Transverse colon (tissue), 4 donors: ENCODE measurements at regions not wholly inside any gene's neighbourhood (a gene's known extent, or its start where the extent isn't known, plus 50 kb on each side); places are given as distances from the start of the nearest gene placed in this dataset.

Experiments used
- DNase-seq: peaks from one replicate; pipeline ENCODE4 v3.0.0-alpha.2; 2019
- H3K27ac ChIP-seq, 4 donors: fragments of 200-600 bp; sonication (generic); 2 replicates each; pipeline ENCODE4 v1.5.1; 2016 to 2018; ENCODE audit warnings: inconsistent platforms in 4 of 4
- H3K27me3 ChIP-seq: fragments of 200-600 bp; sonication (generic); 2 replicates; pipeline ENCODE4 v1.5.1; 2017; ENCODE audit warnings: inconsistent platforms
- H3K36me3 ChIP-seq, 4 donors: fragments of 200-600 bp; sonication (generic); 2 replicates each; pipeline ENCODE4 v1.5.1; 2017 to 2019; ENCODE audit warnings: inconsistent platforms in 4 of 4
- H3K4me1 ChIP-seq, 4 donors: fragments of 200-600 bp; sonication (generic); 2 replicates each; pipeline ENCODE4 v1.5.1; 2017 to 2020; ENCODE audit warnings: inconsistent platforms in 4 of 4
- H3K4me3 ChIP-seq, 4 donors: fragments of 200-600 bp; sonication (generic); 1 replicate in 1 of 4; 2 replicates in 3 of 4; pipeline versions ENCODE4 v1.5.1 to v1.6.1; 2017 to 2019; ENCODE audit warnings: inconsistent platforms in 4 of 4
- H3K9me3 ChIP-seq, 2 donors: fragments of 200-600 bp; sonication (generic); 2 replicates each; pipeline ENCODE4 v1.5.1; 2017 to 2019; ENCODE audit warnings: inconsistent platforms in 2 of 2
- EP300 ChIP-seq: sonication (generic); formaldehyde crosslinking; IDR thresholded peaks from one replicate; pipeline ENCODE4 v1.6.1; 2017; ENCODE audit warnings: antibody characterized with exemption, low read depth
- POLR2A ChIP-seq: fragments of 450-650 bp; IDR thresholded peaks from one replicate; pipeline ENCODE4 v1.6.1; 2016; ENCODE audit warnings: antibody characterized with exemption, mild to moderate bottlenecking, moderate library complexity
- POLR2AphosphoS5 ChIP-seq, 3 donors: sonication (generic); formaldehyde crosslinking; IDR thresholded peaks; one replicate each; pipeline ENCODE4 v1.6.1; 2016; ENCODE audit warnings: antibody characterized with exemption in 3 of 3
- WGBS, 2 donors: methylation state at CpG; one replicate each; pipeline ENCODE4 v1.1.5; 2018; ENCODE audit warnings: low coverage in 1 of 2; 5-methylcytosine and 5-hydroxymethylcytosine counted together
- in situ Hi-C, 4 donors: fragments of 200-750 bp; cut with MboI; loops; one replicate each; pipeline versions ENCODE4 v1.15.0 to v1.15.1; 2017; ENCODE audit warnings: low sequenced_read_pairs in 3 of 4, low pct_ligation_motif_present in 1 of 4, low pct_unique_long_range_greater_than_20kb in 1 of 4
- intact Hi-C: fragments of 100-400 bp; cut with DNase I; formaldehyde crosslinking; loops from one replicate; pipeline ENCODE4 v1.15.1; 2023; ENCODE audit warnings: low total_unique reads
- TF ChIP-seq, protein P1 (sequence below), 5 experiments: fragments of 200-600 bp in 3 of 5; fragments of 450-650 bp in 2 of 5; sonication (generic) in 3 of 5; IDR thresholded peaks; 1 replicate in 2 of 5; 2 replicates in 3 of 5; pipeline ENCODE4 v1.5.1; 2016 to 2017; ENCODE audit warnings: antibody characterized with exemption in 5 of 5, inconsistent platforms in 3 of 5, mild to moderate bottlenecking in 2 of 5, moderate library complexity in 1 of 5

- Histone ChIP-seq H3K36me3 (no peaks in the 10 kb centered on the region), H3K9me3 (no peaks in the 10 kb centered on the region), H3K4me1 (peaks cover 0 to 8% (median 2%) of the 10 kb centered on the region in 4 donors), H3K27ac (no peak overlapping the region), H3K4me3 (no peak overlapping the region), H3K27me3 (no peaks in the 10 kb centered on the region)
- TF ChIP-seq POLR2A = no peak
- no peak for TF ChIP-seq POLR2AphosphoS5 (IDR thresholded peaks at IDR 0.05)
- TF ChIP-seq EP300 = no peak
- TF ChIP-seq, protein P1, sequence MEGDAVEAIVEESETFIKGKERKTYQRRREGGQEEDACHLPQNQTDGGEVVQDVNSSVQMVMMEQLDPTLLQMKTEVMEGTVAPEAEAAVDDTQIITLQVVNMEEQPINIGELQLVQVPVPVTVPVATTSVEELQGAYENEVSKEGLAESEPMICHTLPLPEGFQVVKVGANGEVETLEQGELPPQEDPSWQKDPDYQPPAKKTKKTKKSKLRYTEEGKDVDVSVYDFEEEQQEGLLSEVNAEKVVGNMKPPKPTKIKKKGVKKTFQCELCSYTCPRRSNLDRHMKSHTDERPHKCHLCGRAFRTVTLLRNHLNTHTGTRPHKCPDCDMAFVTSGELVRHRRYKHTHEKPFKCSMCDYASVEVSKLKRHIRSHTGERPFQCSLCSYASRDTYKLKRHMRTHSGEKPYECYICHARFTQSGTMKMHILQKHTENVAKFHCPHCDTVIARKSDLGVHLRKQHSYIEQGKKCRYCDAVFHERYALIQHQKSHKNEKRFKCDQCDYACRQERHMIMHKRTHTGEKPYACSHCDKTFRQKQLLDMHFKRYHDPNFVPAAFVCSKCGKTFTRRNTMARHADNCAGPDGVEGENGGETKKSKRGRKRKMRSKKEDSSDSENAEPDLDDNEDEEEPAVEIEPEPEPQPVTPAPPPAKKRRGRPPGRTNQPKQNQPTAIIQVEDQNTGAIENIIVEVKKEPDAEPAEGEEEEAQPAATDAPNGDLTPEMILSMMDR (IDR thresholded peaks at IDR 0.05) = no peak
- intact Hi-C loops (no loop called here), in situ Hi-C loops (loop anchor here in 3 of 4 donors (10.0 to 25.0 kb wide), 2 partner anchors 128 to 326 kb away; no protein-coding TSS in a partner anchor)
- DNase-seq = no peak
- 70 to 86% methylated on average over 2 to 3 of the region's 3 CpGs for WGBS, 2 donors
Observed at GRCh38 chr6:71513036-71513435, 224.4 kb downstream of the OGFRL1 start.

- intact Hi-C loops (no loop called here), in situ Hi-C loops (loop anchor here in 1 of 4 donors (25.0 kb wide), 1 partner anchor 336 kb away; no protein-coding TSS in a partner anchor)
- no peak for DNase-seq
- H3K27me3 ChIP-seq = no peaks in the 10 kb centered on the region
- TF ChIP-seq EP300 = no peak
- TF ChIP-seq, protein P1 (IDR thresholded peaks at IDR 0.05) = no peak
- TF ChIP-seq POLR2A = no peak
- TF ChIP-seq POLR2AphosphoS5 (IDR thresholded peaks at IDR 0.05) = no peak
- H3K4me3 ChIP-seq = no peak overlapping the region
- no peaks in the 10 kb centered on the region for H3K36me3 ChIP-seq
- no peak overlapping the region for H3K27ac ChIP-seq
- H3K4me1 ChIP-seq = no peaks in the 10 kb centered on the region
- WGBS, 2 donors = 60 to 72% methylated on average over 3 of the region's 3 CpGs
- no peaks in the 10 kb centered on the region for H3K9me3 ChIP-seq
Observed at GRCh38 chr6:71523548-71523947, 234.9 kb downstream of the OGFRL1 start.

DNA sequence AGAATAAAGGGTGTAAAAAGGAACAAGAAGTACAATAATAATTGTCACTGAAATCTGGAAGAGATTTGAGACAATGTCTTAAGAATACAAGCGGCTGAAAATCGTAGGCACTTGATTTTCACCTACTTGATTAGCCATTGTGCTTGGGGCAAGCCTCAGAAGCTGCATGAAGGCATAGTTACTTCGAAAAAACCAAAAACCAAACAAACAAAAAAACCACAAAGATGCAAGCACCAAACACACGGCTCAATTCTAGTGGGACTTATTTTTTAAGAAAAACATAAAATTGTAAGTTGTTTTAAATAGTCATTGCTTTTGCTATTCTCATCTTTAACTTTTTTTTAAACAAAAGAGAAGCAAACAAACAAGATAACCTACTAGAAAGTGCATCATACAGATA is 235.6 kb downstream of the OGFRL1 start:
- H3K27ac ChIP-seq = no peak overlapping the region
- no peak for DNase-seq
- no peaks in the 10 kb centered on the region for H3K4me1 ChIP-seq
- in situ Hi-C loops (loop anchor here in 1 of 4 donors (25.0 kb wide), 1 partner anchor 337 kb away; no protein-coding TSS in a partner anchor), intact Hi-C loops (no loop called here)
- H3K4me3 ChIP-seq = no peak overlapping the region
- TF ChIP-seq POLR2AphosphoS5 (IDR thresholded peaks at IDR 0.05) (no peak), POLR2A (no peak), EP300 (no peak)
- TF ChIP-seq, protein P1 (IDR thresholded peaks at IDR 0.05) = no peak
- WGBS, 2 donors = 74 to 85% methylated on average over 4 of the region's 4 CpGs
- no peaks in the 10 kb centered on the region for H3K9me3 ChIP-seq
- no peaks in the 10 kb centered on the region for H3K27me3 ChIP-seq
- no peaks in the 10 kb centered on the region for H3K36me3 ChIP-seq

DNA sequence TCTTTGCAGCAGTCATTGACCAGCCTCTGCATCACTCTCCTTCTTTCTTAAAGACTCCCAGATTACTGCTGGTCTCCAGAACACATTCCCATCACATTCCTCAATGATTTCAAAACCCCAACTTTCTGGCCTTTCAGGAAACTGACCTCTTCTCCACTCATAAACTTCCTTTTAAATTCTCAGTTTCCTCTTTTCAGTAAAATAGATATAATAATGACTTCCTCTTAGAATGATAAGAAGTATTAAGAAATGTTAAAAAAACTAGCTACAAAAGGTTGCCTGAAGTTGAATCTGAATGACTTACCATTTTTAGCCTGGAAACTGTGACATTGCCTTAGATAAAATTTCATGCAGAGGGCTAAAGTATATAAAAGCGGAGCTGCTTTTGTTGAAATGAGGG is 239.3 kb downstream of the OGFRL1 start:
- Histone ChIP-seq H3K9me3 (no peaks in the 10 kb centered on the region), H3K4me1 (no peaks in the 10 kb centered on the region), H3K27me3 (no peaks in the 10 kb centered on the region), H3K27ac (no peak overlapping the region), H3K4me3 (no peak overlapping the region), H3K36me3 (no peaks in the 10 kb centered on the region)
- no peak for DNase-seq
- in situ Hi-C loops (loop anchor here in 2 of 4 donors (25.0 kb wide), 1 partner anchor 559 kb away; no protein-coding TSS in a partner anchor), intact Hi-C loops (no loop called here)
- WGBS, 2 donors = 97 to 100% methylated on average over 1 of the region's 1 CpG
- TF ChIP-seq POLR2AphosphoS5 (IDR thresholded peaks at IDR 0.05) (no peak), POLR2A (no peak), EP300 (no peak)
- TF ChIP-seq, protein P1 (IDR thresholded peaks at IDR 0.05) = no peak
